ENCODE measurements at regions not wholly inside any gene's neighbourhood (a gene's known extent, or its start where the extent isn't known, plus 50 kb on each side); places are given as distances from the start of the nearest gene placed in this dataset.

DNA sequence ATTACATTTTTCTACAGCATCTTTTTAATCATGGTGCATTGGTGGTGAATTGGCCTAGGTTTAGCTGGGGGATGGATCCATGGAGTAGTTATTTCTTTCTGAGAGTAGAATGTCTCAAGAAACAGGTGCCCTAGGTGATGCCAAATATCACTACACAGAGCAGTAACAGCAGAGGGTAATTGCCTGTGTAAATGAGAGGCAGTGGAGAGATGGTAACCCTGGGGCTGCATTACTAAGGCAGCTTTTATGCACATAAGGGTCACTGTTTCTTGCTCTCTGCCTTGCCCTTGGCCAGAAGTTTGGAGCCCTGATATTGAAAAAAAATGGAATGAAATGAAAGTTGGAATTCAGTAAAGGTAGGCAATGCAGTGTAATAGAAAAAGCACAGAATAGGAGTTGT lies 604.0 kb downstream of the NOVA1 start:
- no peak for DNase-seq (ENCODE audit: low read depth)
- no peak overlapping the region for H3K4me3 ChIP-seq (ENCODE audit: low read depth, low read length)
- TF ChIP-seq, protein P1, sequence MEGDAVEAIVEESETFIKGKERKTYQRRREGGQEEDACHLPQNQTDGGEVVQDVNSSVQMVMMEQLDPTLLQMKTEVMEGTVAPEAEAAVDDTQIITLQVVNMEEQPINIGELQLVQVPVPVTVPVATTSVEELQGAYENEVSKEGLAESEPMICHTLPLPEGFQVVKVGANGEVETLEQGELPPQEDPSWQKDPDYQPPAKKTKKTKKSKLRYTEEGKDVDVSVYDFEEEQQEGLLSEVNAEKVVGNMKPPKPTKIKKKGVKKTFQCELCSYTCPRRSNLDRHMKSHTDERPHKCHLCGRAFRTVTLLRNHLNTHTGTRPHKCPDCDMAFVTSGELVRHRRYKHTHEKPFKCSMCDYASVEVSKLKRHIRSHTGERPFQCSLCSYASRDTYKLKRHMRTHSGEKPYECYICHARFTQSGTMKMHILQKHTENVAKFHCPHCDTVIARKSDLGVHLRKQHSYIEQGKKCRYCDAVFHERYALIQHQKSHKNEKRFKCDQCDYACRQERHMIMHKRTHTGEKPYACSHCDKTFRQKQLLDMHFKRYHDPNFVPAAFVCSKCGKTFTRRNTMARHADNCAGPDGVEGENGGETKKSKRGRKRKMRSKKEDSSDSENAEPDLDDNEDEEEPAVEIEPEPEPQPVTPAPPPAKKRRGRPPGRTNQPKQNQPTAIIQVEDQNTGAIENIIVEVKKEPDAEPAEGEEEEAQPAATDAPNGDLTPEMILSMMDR (conservative IDR thresholded peaks at IDR 0.05; ENCODE audit: low read depth, low read length): no peak

DNA sequence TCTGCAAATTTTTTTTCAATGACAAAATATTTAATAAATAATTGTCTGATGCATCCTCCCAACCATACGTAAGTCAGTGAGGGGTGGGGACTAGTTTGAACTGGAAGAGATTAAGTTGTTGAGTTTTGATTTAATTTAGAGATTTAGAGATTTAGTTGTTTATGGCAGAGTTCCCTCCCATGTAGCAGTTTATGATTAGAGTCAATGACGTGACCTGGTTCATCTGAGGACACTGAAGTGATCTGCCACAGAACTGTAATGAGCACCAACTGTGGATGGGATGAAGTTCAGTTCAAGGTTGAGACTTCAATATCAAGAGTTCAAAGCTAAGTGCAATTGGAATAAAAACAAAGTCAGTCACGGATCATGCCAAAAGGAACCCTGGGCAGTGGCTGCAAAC lies 609.3 kb downstream of the NOVA1 start:
- H3K4me3 ChIP-seq (ENCODE audit: low read depth, low read length): no peak overlapping the region
- TF ChIP-seq, protein P1 (conservative IDR thresholded peaks at IDR 0.05; ENCODE audit: low read depth, low read length): no peak
- no peak for DNase-seq (ENCODE audit: low read depth)

DNA sequence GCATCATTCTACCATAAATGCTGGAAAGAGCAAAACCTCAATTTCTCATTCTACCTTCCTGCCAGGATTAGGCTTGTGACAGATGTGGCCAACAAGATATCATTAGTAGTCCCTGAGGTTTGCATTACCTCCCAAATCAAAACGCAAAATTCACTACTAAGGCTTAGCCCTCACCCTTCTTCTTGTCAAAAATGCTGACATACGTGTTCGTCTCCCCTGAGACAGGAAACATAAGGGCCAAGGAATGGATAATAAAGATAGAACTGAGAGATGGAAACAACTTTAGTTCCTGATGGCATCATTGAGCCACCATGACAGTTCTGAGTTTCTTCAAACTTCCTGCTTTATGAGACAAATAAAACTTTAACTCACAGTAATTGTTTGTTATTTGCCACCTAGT lies 642.1 kb downstream of the NOVA1 start:
- H3K4me3 ChIP-seq (ENCODE audit: low read depth, low read length): no peak overlapping the region
- DNase-seq (ENCODE audit: low read depth): no peak
- TF ChIP-seq, protein P1 (conservative IDR thresholded peaks at IDR 0.05; ENCODE audit: low read depth, low read length): no peak

DNA sequence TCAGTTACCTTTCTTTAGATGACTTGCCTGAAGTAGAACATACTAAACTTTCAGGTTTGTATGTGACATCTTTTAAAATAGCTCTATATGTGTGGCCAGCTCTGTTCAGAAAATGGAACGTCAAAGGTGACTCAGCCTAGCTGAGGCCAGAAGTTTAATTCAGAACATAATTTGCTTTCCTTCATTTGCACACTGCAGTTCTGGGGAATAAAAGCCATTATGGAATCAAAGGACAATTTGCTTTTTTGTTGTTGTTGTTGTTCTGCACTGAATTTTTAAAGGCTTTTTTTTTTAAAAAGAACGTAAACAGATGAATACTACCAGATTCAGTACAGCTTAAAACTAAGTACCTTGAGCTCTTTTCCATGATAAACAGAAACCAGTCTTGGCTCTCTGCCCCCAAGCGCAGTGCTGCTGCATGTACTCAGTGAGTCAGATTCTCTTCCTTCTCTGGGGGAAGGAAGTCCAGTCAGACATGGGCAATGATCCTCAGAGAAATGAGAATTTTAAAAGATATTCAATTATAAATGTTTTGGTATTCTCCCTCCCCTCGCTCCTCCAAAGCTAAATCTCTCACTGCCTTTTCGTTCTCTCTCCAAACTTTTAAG lies 644.2 kb downstream of the NOVA1 start:
- no peak overlapping the region for H3K4me3 ChIP-seq (ENCODE audit: low read depth, low read length)
- TF ChIP-seq, protein P1 (conservative IDR thresholded peaks at IDR 0.05; ENCODE audit: low read depth, low read length): no peak
- peak; percentile 86 for DNase-seq (ENCODE audit: low read depth)

DNA sequence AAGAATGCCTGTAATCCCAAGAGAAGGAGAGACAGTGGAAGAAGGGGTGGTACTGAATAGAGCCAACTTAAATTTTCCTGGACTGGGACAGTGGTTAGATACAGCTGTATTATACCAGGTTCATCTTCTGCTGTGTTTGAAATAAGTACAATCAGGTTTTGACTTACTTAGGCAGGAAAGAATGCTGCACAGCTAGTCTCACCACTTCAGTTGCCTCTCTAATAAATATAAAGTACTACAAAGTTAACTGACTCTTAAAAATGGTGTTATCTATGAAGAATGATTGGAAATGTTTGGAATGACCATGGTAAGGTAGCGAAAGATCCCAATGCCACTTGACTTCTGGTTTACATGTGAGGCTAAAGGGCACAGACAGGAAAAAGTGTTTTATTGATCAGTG lies 652.1 kb downstream of the NOVA1 start:
- no peak for DNase-seq (ENCODE audit: low read depth)
- TF ChIP-seq, protein P1 (conservative IDR thresholded peaks at IDR 0.05; ENCODE audit: low read depth, low read length): no peak
- no peak overlapping the region for H3K4me3 ChIP-seq (ENCODE audit: low read depth, low read length)

DNA sequence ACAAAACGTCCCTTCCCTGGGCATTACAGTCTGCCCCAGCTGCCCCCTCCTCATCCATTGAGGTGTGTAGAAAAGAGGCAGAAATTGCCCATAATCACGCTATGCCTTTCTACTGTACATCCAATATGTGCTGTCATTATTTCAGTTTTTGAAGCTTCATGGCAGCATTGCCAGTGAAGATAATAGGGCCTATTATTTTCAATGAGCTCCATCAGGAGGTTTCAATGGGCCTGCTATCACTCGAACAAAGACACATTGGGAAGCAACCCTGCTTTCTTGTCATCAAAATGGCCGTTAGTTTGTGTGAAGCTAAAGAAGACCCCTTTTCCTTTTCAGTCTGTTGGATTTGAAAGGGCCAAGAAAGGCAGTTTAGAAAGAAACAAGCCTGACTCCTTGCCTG lies 653.8 kb downstream of the NOVA1 start:
- TF ChIP-seq, protein P1 (conservative IDR thresholded peaks at IDR 0.05; ENCODE audit: low read depth, low read length): no peak
- no peak for DNase-seq (ENCODE audit: low read depth)

DNA sequence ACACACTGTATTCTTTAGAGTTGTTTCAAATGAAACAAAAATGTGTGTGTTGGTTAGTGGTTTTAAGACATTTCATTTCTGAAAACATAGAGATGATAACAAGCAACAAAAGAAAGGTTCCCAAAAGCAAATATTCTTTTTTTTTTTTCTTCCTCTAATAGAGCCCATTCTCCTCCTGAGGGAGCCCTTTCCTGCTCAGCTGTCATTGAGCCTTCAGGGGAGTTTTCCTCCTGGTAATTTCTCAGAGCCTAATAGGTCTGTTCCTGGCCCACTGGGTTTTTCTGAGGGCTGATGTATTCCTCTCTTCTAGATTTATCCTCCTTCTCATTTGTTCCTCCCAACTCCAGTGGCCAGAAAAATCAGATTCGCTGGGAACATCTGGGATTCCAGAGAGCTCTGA lies 654.5 kb downstream of the NOVA1 start:
- TF ChIP-seq, protein P1 (conservative IDR thresholded peaks at IDR 0.05; ENCODE audit: low read depth, low read length): peak; percentile 31
- DNase-seq (ENCODE audit: low read depth): peak; percentile 4
- no peak overlapping the region for H3K4me3 ChIP-seq (ENCODE audit: low read depth, low read length)

More for the DNA sequence above, 653.8 kb downstream of the NOVA1 start:
- H3K4me3 ChIP-seq (ENCODE audit: low read depth, low read length): no peak overlapping the region

Data from choroid plexus epithelial cell (primary cell).